T1000 (cell line): ENCODE measurements at regions not wholly inside any gene's neighbourhood (a gene's known extent, or its start where the extent isn't known, plus 50 kb on each side); places are given as distances from the start of the nearest gene placed in this dataset.

Source experiments
- DNase-seq: peaks from one replicate; lab custom pipeline; 2025; ENCODE audit warnings: mixed read lengths; lab: John Stamatoyannopoulos, UW

DNA sequence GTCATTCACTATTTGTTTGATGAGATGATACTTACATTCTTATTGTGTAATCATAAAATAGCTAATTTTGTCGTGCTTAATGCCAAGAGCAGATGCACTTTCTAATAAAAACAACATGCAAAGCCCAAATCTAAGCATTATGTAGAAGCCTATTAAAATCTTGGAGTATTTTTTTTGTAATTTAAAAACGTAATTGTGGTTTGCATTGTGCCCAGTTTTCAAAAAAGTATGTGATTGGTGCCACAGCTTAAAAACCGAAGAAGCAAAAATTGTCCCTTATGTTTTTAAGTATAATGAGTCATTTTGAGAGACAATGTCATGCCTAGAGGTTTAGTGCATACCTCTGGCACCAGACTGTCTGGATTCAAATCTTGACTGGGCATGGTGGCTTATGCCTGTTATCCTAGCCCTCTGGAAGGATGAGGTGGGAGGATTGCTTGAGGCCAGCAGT, 464.8 kb upstream of the RGS6 start:
- DNase-seq = no peak

DNA sequence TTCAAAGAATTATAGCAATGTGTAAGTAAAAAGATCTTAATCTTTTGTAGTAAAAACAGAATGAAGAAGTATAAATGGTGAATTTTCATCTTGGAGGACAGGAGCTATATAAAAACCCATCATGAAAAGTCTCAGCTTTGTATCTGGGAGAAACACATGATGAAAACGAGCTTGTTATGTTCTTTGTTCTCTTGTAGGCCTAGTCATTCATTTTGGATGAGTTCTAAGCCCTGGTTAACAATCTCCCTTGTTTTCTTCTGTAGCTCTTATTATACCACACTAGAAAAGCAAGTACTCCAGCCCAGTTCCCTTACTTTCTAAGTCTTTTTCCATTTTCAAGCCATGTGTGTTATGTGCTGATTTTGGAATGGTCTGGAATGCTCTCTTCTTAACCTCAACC, 463.5 kb upstream of the RGS6 start:
- DNase-seq = no peak

DNA sequence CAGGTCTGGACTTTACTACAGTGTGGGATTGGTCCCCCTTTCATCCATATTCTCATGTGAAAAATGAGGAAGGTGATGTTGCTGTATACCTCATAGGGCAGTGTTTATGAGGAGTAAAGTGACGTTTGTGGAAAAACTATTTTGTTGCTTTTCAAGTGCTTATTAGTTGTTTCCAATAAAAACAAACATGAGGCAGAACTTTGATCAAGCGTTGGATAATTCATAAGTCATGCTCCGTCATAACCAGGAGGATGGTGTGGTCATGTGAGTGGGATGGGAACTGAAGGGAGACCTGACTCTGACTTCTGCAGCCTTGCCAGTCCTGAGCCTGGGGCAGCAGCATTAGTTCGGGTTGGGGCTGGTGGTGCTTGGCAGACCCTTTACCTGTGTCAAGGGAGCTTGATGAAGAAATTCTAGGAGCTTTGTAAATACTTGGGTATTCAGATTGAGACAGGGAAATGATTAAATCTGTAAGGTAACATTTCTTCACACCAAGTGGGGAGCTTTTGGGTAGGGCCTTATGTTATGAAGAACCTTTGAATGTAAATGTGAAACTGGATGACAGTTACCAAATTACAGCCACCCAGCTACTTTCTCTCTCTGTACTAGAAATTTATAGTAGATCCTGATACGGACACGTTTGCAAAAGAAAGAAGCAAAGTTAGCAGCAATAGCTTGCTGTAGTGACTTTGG, 462.4 kb upstream of the RGS6 start:
- DNase-seq = no peak

DNA sequence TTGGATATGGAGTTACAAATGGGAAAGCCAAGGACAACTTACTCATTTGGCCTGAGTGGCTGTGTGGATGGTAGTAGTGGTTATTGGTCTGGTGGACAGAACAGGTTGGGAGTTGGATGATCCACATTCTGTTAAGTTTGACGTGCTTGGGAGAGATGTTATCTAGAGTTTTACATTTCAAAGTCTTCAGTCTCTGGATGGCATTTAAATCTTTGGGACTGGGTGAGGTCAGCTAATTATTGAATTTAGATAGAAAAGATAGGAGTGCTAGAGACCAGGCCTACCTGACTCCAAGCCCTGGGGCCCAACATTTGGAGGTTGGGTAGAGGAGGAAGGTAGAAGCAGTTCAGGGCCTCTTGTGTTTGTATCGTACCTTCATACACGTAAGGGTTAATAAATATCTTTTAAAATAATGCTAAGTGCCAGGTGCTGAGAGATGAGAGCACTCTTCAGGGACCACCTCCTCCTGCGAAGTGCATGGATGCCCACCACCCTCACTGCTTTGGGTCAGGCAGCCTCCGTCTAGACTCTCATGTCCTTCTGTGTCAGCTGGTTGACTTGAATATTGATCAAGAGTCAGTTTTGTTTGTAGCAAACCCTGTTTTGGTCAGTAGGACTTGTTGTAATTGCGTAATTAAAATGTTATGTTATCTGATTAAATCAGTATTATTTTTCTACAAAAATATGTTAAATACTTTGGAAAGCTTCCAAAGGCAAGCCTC, 460.4 kb upstream of the RGS6 start:
- DNase-seq = no peak

DNA sequence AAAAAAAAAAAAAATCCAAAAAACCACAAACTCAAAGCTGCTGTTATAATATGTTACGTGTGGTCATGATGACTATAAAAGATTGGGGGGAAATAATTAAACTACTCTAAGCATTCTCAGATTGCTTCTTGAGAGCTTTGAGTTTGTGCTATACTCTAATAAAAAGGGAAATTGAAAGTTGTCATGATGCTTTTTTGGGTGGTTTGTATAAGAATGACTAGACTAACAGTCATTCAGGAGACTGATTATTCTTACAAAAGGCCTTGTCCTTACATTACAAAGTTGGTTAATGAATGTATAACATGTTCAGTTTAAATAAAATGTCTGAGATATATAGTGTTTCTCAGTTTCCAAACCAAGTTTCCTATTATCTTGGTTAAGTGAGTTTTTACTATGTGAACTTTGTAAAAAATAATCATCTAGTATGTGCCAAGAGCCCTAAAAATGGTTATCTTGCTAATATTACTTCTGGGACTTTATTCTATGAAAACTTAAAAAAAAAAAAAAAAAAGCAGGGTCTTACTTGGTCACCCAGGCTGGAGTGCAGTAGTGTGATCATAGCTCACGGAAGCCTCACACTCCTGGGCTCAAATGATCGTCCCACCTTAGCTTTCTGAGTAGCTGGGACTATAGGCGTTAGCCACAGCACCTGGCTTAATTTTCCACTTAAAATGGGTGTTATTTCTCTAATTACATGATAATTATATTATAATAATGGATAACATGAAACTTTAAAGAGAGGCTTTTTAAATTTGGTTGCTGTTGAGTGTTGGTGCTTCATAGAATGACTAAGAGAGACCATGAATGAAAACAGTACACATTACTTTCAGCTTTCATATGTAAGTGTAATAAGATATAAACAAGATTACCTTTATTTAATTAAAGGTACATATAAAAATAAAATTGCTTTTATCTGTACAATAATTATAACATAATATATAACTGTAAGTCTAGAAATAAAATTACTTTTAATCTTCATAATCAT, 459.6 kb upstream of the RGS6 start:
- no peak for DNase-seq

DNA sequence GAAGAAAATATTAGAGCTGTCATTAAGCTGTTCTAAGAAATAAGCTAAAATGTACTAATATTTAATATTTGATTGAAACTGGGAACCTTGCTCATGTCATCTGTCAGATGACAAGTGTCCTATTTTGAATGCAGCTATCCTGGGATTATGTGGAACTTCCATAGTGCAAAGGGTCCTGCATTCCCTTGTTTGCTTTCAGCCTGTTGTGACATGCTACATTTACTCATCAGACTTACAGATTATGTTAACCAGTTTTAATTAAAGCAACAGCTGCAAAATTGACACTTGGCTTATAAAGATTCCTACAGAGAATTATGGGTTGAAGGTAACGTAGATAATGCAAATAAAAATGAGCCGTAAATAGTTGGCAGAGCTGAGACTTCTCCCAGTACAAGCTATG, 458.4 kb upstream of the RGS6 start:
- no peak for DNase-seq

DNA sequence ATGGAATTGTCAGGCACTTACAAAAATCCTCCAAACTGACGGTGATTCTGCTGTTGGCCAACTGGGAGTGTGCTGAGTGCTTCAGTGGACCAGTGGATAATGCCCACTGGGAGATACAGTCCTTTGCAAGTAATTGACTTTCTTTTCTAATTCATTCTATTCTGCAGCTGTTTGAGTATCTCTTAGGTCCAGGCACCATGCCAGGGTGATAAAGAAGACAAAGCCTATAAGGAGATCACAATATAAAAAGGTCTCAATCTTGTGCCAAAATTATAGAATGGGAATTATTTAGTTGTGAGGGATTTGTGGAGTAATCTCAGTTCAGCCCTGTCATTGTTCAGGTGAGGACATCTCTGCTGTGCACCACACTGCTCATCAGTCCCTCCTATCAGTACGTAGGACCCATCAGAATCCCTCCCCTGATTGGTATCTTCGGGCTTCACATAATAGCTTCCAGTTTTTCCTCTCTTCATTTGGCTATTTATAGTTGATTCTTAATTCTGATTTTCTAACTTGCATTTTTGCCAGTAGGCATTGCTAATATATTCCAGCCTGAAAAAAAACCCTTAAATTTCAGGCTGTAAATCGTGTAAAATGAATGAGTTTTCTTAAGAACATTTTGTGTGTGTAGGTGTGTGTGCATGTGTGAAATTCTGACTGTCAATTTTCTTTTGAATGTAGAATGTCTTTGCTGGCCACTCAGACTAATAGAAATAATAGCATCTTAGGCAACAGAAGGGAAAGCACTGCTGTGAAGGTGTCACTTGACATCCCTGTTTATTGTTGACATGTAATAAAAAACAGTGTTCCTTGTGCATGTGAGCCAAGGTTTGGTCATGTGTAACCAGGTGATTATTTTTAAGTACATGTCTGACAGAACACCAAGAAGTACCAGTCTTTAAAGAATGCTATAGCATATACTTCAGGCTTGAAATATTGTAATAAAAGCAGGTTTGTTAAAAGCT, 457.6 kb upstream of the RGS6 start:
- DNase-seq = no peak

DNA sequence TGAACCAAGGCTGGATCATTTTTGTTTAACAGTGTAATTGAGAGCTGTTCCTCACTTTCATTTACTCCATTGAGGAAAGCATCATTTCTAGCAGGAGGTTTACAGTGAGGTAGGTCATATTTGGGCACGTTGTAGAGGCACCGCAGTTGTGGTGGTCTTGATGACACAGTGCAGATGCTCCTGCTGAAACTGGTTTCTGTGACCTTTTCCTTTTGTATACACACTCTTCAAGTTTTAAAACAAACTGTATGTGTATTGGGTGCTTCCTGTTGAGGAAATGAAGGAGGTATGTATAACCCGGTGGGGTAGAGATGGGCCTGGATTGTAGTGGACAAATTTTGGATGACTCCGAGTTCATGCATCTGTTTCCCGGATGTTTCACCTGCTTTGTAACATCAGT, 456.3 kb upstream of the RGS6 start:
- no peak for DNase-seq

DNA sequence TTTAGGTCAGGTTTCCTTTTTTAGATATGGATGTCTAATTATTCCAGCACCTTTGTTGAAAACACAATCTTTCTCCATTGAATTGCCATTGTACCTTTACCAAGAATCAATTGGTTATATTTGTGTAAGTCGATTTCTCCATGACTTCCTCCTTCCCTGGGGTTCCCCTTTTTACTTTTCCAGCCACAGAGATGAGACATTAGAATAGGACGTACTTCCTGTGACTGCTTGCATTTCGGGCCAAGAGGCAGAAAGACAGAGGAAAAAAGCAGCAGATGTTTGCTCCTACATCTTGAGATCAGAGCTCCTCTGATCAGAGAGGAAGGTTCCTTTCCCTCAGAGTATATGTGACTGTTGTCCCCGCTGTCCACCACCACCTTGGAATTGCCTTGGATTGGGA, 453.7 kb upstream of the RGS6 start:
- DNase-seq = no peak

DNA sequence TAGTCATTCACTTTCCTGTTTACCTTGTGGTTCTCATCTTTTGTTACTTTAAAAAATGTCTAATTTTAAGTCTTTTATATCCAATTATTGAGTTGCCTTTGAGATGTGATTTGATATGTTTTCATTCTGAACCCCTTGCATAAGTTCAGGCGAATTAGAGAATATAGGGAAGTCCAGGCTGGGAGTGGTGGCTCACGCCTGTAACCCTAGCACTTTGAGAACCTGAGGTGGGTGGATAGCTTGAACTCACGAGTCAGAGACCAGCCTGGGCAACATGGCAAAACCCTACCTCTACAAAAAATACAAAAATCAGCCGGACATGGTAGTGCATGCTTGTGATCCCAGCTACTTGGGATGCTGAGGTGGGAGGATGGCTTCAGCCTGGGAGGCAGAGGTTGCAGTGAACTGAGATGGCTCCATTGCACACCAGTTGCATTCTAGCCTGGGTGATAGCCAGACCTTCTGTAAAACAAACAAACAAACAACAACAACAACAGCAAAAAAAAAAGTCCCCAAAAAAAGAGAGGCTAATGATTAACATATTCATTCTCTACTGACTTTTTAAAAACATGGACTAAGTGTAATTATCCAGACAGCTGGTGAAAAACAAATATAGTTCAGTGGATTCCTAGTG, 451.1 kb upstream of the RGS6 start:
- no peak for DNase-seq

DNA sequence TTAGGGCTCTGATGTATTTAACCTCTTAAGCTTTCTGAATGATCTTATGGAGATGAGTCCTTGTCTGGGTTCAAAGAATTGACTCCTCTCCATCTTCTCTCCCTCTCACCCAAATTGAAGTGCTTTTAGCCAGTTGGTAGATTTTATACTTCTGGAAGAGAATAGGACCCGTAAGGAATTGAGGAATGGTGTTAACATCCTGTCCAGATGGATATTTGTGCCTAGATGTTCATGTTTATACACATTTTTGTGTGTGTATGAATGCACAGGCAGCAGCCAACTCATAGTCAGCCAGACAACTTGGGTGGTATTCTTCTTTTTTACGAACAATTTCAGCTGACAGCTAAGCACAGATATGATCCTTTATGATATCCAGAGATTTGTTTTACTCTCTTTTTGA, 449.6 kb upstream of the RGS6 start:
- DNase-seq = no peak

DNA sequence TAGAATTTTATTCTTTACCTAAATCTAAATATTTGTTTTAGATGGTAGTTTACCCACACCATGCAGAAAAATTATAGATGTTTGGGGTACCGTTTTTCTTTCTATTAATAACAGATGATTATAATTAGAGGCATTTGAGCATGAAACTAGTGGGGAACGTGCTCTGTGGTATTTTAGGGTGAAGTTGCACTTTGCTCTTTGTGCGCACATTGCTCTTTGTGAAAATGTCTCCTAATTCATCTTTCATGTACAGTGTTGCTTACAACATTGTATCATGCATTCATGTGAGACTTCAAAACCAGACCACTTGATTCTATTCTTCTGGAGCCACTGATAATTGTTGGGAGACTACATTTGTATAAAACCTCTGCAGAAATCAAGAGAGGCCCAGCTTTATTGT, 449.1 kb upstream of the RGS6 start:
- no peak for DNase-seq

DNA sequence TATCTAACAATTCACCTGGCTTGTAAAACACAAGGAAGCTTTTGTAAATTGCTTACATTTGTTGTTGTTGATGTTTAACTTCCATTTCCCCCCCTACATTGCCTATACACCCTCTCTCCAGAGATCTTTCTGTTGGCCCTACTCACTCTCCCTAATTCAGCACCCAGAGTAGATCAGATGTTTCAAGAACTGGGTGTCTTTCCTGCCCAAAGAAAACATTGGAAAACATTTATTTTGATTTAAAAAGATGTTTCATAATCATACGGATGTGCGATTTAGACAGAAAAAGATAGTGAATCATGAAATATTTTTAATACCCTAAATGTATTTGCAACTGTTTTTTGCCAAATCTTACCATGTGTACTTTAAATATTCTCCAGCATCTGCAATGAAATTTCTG, 446.4 kb upstream of the RGS6 start:
- no peak for DNase-seq

DNA sequence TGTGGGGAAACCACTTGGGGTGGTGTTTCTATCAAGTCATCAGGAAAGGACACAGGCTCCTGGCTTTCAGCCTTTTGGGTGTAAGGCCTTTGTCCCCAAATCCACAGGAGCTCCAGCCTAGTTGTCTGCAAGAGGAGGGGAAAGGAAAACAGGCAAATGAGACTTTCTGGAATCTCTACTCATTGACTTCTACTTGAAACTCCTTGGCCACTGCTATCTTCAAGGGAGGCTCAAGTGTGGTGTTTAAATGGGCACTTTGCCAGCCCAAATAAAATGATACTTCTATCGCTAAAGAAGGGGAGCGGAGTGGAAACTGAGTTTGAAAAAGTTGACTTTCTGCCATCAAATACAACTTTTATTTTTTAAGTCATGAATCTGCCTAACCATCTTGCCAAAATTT, 445.9 kb upstream of the RGS6 start:
- DNase-seq = no peak

DNA sequence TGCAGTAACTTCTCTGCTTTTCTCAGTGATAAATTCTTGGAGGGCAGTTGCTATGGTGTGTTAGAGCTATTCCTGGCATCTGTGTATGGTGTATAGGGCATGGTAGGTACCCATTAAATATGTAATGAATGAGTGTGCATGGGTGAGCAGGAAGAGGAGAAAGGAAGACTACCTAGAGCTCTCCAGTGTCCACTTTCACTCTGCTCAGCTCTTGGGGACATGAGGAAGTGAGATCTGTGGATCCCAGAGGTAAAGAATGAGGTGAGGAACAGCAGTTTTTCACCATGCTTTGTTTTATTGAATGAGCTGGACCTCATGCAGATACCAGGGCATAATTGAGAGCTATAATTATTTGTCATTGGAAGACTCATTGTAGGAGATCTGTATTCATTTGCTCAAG, 444.8 kb upstream of the RGS6 start:
- no peak for DNase-seq

DNA sequence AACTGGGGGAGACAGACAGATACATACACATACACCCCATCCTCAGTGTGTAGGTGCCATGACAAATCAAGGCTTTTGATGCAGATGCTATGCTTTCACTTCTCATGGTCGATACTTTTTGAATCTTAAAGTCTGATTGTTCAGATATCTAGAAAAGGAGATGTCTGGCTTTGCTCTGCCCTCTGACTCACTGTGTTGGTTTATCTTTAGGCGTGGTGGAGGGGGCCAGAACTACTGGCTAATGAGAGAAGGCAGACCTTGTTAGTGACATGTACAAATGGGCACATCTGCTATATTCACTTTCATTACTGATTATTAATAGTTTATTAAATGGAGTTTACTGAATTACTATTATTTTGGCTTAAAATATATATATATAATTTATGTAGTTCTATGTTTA, 444.3 kb upstream of the RGS6 start:
- no peak for DNase-seq

DNA sequence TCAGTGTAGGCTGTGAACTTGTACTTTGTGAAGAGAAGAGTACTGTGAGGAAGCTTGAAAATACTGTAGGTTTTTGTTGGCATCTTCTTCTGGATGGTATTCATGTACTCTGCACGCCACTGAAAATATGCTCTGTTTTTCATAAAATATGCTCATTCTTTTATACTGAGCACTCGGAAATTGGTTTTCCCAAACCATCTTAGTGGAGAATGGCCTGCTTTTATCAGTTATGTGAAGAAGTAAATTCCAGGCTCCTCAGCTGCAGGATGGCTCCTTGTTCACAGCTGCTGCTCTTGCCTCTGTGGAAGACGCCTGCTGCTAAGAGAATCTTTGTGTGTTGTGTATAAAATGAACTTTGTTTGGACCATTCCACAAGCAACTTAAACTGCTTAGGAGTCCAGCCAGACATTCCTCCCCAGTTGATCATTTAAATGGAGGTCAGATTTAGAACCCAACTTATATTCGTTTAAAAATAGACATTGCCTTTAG, 443.5 kb upstream of the RGS6 start:
- no peak for DNase-seq

DNA sequence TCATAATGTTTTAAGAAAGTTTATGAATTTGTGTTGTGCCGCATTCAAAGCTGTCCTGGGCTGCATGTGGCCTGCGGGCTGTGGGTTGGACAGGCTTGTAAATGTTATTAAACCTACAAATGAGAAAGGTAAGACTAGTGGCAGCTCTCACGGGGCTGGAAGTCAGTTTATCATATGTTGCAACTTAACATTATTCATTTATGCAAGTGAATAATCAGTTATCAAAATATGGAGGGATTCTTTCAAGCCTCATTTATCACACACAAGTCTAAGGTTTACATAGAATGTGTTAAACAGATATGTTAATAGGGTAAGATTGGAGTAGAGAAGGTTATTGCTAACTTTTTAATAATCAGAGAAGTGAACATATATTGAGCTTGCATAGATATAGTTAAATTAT, 442.5 kb upstream of the RGS6 start:
- DNase-seq = no peak

DNA sequence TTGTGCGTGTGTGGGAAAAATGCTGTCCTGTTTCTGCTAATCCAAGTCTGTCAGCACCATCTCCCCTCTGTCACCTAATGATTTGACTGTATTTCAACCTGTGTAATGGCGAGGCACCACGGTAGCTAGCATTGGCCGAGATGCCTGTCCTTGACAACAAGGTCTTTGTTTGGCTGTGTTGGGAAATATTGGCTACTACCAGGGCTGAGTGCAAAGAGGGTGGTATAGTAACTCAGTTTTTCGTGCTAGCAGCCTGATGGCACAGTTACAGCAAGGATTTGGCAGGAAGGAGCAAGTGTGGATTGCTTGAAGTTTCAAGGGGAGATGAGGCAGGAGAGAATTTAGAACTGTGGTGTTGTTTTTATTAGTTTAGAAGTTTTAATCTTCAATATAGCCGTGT, 440.3 kb upstream of the RGS6 start:
- no peak for DNase-seq

DNA sequence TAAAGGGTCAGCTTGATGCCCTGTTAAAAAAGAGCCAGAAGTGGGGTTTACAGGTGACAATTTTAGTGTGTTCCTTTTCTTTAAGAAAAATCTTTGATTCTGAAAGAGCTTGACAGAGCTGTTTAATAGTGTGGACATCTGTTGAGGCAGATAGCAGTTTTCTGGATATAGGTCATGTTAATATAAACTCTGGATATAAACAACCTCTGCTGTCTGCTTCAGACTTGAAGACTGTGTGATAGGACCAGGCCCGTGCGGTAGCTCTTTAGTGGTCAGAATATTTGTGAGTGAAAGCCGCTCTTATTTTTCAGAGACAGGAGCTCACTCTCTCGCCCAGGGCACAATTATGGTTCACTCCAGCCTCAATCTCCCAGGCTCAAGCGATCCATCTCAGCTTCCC, 439.9 kb upstream of the RGS6 start:
- DNase-seq = no peak

DNA sequence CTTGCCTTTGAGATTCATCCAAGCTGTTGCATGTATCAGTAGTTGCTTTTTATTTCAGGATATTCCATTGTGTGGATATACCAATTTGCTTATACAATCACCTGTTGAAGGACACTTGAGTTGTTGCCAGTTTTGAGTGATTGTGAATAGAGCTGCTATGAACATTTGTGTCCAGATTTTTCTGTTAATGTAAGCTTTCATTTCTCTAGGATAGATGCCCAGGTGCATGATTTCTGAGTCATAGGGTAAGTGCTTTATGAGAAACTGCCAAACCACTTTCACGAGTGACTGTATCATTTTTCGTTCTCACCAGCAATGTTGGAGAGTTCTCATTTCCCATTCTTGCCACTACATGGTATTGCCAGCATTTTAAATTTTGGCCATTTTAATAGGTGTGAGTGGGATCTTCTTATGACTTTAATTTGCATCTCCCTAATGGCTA, 434.6 kb upstream of the RGS6 start:
- DNase-seq = no peak
